Karpas-422 (cell line): ENCODE measurements at regions not wholly inside any gene's neighbourhood (a gene's known extent, or its start where the extent isn't known, plus 50 kb on each side); places are given as distances from the start of the nearest gene placed in this dataset. TPM values are rescaled to one million over a fixed set of nuclear protein-coding genes. Genes with fewer than 3 reads are reported as not detected.

Experiments
- DNase-seq: peaks from one replicate; pipeline ENCODE4 v3.0.0-alpha.2; 2015
- H2AFZ ChIP-seq: fragments of 200-600 bp; sonication (generic); 2 replicates; pipeline ENCODE4 v1.6.1; 2014; ENCODE audit warnings: antibody characterized with exemption, low read length, mixed read lengths
- H3K27ac ChIP-seq: fragments of 200-600 bp; sonication (generic); 2 replicates; pipeline ENCODE4 v1.5.1; 2014; ENCODE audit warnings: mild to moderate bottlenecking, low read length, moderate library complexity
- H3K27me3 ChIP-seq: fragments of 200-600 bp; sonication (generic); 2 replicates; pipeline ENCODE4 v1.6.1; 2014; ENCODE audit warnings: low read length, mixed read lengths
- H3K36me3 ChIP-seq: fragments of 200-600 bp; sonication (generic); 2 replicates; pipeline ENCODE4 v1.6.1; 2014; ENCODE audit warnings: low read length, mixed read lengths; ENCODE audit not compliant: insufficient read depth
- H3K4me1 ChIP-seq: fragments of 200-600 bp; sonication (generic); 2 replicates; pipeline ENCODE4 v1.6.1; 2014; ENCODE audit warnings: mild to moderate bottlenecking, low read length, mixed read lengths
- H3K4me2 ChIP-seq: fragments of 200-600 bp; sonication (generic); 2 replicates; pipeline ENCODE4 v1.6.1; 2014; ENCODE audit warnings: low read length, low read depth, mild to moderate bottlenecking; ENCODE audit not compliant: poor library complexity, severe bottlenecking
- H3K4me3 ChIP-seq: fragments of 200-600 bp; sonication (generic); 2 replicates; pipeline ENCODE4 v1.5.1; 2014; ENCODE audit warnings: mild to moderate bottlenecking, antibody characterized with exemption, low read length, mixed read lengths
- H3K79me2 ChIP-seq: fragments of 200-600 bp; sonication (generic); 2 replicates; pipeline ENCODE4 v1.6.1; 2014; ENCODE audit warnings: mild to moderate bottlenecking, low read length, mixed read lengths
- H3K9ac ChIP-seq: fragments of 200-600 bp; sonication (generic); 2 replicates; pipeline ENCODE4 v1.6.0; 2014; ENCODE audit warnings: low read length
- H3K9me2 ChIP-seq: fragments of 200-600 bp; sonication (generic), shearing (Covaris generic); replicated peaks from 2 replicates; pipeline ENCODE4 v1.6.0; 2014; ENCODE audit warnings: mild to moderate bottlenecking, low read length, moderate library complexity; ENCODE audit not compliant: insufficient read depth
- H3K9me3 ChIP-seq: fragments of 300-700, 200-600 bp; sonication (generic); 2 replicates; pipeline ENCODE4 v1.6.1; 2014; ENCODE audit warnings: low read length, mixed read lengths
- H4K20me1 ChIP-seq: fragments of 200-600 bp; sonication (generic); 2 replicates; pipeline ENCODE4 v1.6.1; 2014; ENCODE audit warnings: mild to moderate bottlenecking, antibody characterized with exemption, low read length, low read depth; ENCODE audit not compliant: insufficient read depth
- small RNA-seq: library from RNA; depleted of rRNA; stranded (forward); fragments of <200 nt; gene quantifications from one replicate; pipeline ENCODE3, GENCODE V24; 2014

DNA sequence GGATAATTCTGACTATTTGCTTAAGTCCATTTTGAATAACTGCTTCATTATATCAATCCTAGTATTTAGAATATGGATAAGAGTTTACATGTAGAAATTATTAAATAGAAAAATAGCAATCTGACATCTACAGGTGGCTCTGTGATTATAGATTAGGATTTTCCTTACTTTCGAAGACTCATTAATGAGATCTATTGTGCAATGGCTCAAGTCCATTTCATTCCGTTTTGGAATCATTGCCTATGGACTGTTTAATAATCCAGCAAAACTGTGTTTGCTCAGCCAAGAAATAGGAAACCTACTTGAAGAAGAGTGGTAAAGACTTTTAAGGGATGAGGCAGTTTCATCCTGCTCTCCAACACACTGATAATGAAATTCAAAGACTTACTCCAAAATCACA is 67.8 kb upstream of the SSTR1 start:
- no peaks in the 10 kb centered on the region for H3K27me3 ChIP-seq
- peak overlapping the region; percentile 98 for H3K27ac ChIP-seq
- no peaks in the 10 kb centered on the region for H4K20me1 ChIP-seq
- H3K4me1 ChIP-seq, result peaks cover 100% of the 10 kb centered on the region
- DNase-seq, result peak; percentile 50
- H3K79me2 ChIP-seq, result no peaks in the 10 kb centered on the region
- no peaks in the 10 kb centered on the region for H3K9me3 ChIP-seq
- H3K36me3 ChIP-seq, result no peaks in the 10 kb centered on the region
- H3K9ac ChIP-seq, result peak overlapping the region; percentile 78
- peak overlapping the region; percentile 66 for H3K4me2 ChIP-seq
- H2AFZ ChIP-seq, result peak overlapping the region; percentile 66
- H3K9me2 ChIP-seq, result no peaks in the 10 kb centered on the region
- H3K4me3 ChIP-seq, result no peak overlapping the region; the same call in 1 of the 2 replicates

DNA sequence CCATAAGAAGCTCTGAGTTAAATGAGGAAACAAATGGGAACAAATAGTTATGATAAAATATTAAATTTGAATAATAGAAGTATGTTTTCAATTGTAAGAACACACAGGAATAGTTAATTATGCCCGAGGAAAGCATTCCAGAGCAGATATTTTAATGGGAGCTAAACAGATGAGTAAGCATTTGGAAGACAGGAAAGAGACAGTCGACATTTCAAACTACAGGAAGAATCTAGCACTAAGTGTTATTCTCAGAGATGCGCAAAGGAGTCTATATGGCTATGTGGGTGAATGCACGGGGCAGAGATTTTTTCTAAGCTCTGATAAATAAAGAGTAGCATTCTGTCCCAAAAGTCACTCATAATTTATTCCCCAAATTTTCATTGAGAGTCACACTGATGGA is 64.5 kb upstream of the SSTR1 start:
- peak overlapping the region; percentile 59; the same call in 1 of the 2 replicates for H2AFZ ChIP-seq
- no peak overlapping the region for H3K4me3 ChIP-seq
- no peak overlapping the region for H3K9ac ChIP-seq
- H3K9me3 ChIP-seq, result no peaks in the 10 kb centered on the region
- H3K9me2 ChIP-seq, result no peaks in the 10 kb centered on the region
- H3K27ac ChIP-seq, result peak overlapping the region; percentile 98
- H3K36me3 ChIP-seq, result no peaks in the 10 kb centered on the region
- H3K4me2 ChIP-seq, result peak overlapping the region; percentile 5
- no peaks in the 10 kb centered on the region for H3K79me2 ChIP-seq
- no peak for DNase-seq
- no peaks in the 10 kb centered on the region for H3K27me3 ChIP-seq
- H4K20me1 ChIP-seq, result no peaks in the 10 kb centered on the region
- H3K4me1 ChIP-seq, result peaks cover 81% of the 10 kb centered on the region

DNA sequence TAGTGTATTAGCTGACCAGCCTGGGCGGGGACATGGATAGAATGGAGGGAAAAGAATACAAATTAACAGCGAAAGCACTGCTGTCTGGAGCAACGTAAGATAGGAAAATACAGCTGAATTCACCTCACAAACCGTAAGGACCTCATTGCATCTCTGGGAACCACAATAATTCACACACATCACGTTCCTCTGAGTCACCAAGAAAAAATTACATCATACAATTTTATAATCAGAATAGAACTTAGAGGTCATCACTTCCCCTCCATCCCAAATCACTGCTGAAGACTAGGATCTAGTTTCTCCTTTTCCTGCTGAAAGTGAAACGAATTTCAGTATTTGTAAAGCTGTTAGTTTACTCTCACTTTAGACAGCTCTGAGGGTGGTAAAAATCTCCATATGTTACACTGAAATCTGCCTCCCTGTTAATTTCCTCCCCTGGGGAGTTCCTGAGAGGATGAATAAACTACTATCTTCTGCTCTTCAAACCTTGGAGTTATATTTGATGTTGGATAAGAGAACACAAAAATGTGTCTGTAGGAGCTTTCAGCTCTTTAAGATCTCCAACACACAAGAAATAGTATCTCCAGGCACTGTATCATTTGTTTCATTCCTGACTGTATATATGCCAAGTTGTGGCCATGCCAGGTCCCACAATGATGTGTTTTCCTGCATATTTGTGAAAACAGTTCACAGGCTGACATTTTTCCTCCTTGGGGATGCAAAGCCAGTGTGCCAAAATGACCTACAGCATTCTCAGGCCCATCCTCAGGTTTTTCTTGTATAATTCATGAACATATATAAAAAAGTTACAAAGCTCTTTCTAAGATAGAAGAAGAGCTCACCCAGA is 63.8 kb upstream of the SSTR1 start:
- H3K79me2 ChIP-seq, result no peaks in the 10 kb centered on the region
- H3K4me1 ChIP-seq, result peaks cover 74% of the 10 kb centered on the region
- peak overlapping the region; percentile 59 for H2AFZ ChIP-seq
- no peak for DNase-seq
- no peaks in the 10 kb centered on the region for H4K20me1 ChIP-seq
- H3K27ac ChIP-seq, result peak overlapping the region; percentile 98
- H3K27me3 ChIP-seq, result no peaks in the 10 kb centered on the region
- H3K4me3 ChIP-seq, result no peak overlapping the region
- H3K4me2 ChIP-seq, result peak overlapping the region; percentile 5
- H3K9me3 ChIP-seq, result no peaks in the 10 kb centered on the region
- no peaks in the 10 kb centered on the region for H3K9me2 ChIP-seq
- 0 out of 2 replicates have a peak overlapping the region, but pooled peaks have one; percentile 2 for H3K9ac ChIP-seq
- no peaks in the 10 kb centered on the region for H3K36me3 ChIP-seq

DNA sequence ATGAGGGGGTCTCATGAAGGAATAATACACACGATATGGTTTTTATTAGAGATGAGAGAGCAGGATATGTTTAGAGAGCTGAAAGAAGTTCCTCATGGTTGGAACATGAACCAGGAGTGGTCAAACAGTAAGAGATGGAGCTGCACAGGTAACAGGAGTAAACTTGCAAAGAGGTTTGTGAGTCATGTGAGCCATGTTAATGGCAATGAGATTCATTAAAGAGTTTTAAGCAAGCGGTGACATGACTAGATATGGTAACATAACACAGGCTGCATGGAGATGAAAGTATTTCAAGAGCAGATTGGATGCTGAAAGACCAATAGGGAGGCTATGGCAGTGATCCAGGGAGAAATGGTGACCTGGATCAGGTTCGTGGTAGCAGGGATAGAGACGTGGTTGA is 62.6 kb upstream of the SSTR1 start:
- Histone ChIP-seq H3K9me3 (no peaks in the 10 kb centered on the region), H4K20me1 (no peaks in the 10 kb centered on the region), H3K36me3 (no peaks in the 10 kb centered on the region), H3K9me2 (no peaks in the 10 kb centered on the region), H3K4me3 (no peak overlapping the region), H2AFZ (peak overlapping the region; percentile 59), H3K4me2 (no peak overlapping the region), H3K27me3 (no peaks in the 10 kb centered on the region), H3K9ac (no peak overlapping the region), H3K4me1 (peaks cover 70% of the 10 kb centered on the region), H3K27ac (peak overlapping the region; percentile 98), H3K79me2 (no peaks in the 10 kb centered on the region)
- DNase-seq, result no peak

DNA sequence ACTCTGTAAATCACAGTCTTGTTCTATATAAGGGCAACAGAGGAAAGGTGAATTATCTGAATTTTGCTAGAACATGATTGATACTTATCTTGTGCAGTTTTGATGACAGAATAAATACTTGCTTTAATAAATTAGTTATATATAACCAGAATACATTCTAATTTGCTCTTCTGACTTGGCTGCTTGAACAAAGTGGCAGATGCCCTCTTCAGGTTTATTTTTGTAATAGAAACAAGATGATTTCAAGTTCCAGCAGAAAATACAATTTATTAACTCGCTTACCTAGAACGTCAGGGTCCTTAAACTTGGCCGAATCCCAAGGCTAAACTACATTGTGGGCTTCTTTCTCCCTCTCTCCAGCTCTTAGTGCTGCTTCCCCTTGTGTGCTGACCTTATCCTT is 57.6 kb upstream of the SSTR1 start:
- Histone ChIP-seq H3K27ac (peak overlapping the region; percentile 48), H3K4me3 (no peak overlapping the region), H3K9ac (no peak overlapping the region)

More for the DNA sequence above, 57.6 kb upstream of the SSTR1 start:
- Histone ChIP-seq H4K20me1 (no peaks in the 10 kb centered on the region), H3K36me3 (no peaks in the 10 kb centered on the region), H3K27me3 (no peaks in the 10 kb centered on the region), H3K4me1 (peaks cover 43% of the 10 kb centered on the region), H3K9me3 (no peaks in the 10 kb centered on the region), H3K79me2 (no peaks in the 10 kb centered on the region), H2AFZ (peak overlapping the region; percentile 77), H3K4me2 (no peak overlapping the region), H3K9me2 (no peaks in the 10 kb centered on the region)
- DNase-seq, result peak; percentile 62

Small RNAs in the stretch of these regions (small RNA-seq; reads per million reads assigned to genes)
- gene RF00406, result 2.6 reads per million, percentile 62 among the genes with 10 or more reads in this experiment
- gene RNU6-1277P, result not detected
